IPS-NIHi11 (cell line): ENCODE measurements at regions not wholly inside any gene's neighbourhood (a gene's known extent, or its start where the extent isn't known, plus 50 kb on each side); places are given as distances from the start of the nearest gene placed in this dataset.

Experiments used
- DNase-seq: peaks from one replicate; pipeline ENCODE4 v3.0.0; 2012; ENCODE audit warnings: mixed read lengths, low spot score

GRCh38 chr12:47560415-47560814 is 145.4 kb downstream of the RPAP3 start:
- DNase-seq = no peak

GRCh38 chr12:47558625-47559345 is 147.0 kb downstream of the RPAP3 start:
- no peak for DNase-seq

GRCh38 chr12:47557386-47557785 is 148.4 kb downstream of the RPAP3 start:
- no peak for DNase-seq

GRCh38 chr12:47556261-47557030 is 149.4 kb downstream of the RPAP3 start:
- no peak for DNase-seq

- no peak for DNase-seq
Measured at GRCh38 chr12:47554046-47554653, 151.7 kb downstream of the RPAP3 start.

- DNase-seq = no peak
Measured at GRCh38 chr12:47553266-47553665, 152.6 kb downstream of the RPAP3 start.

- DNase-seq = no peak
Measured at GRCh38 chr12:47551426-47551851, 154.4 kb downstream of the RPAP3 start.

- no peak for DNase-seq
Measured at GRCh38 chr12:47549258-47549657, 156.6 kb downstream of the RPAP3 start.

- DNase-seq = no peak
Measured at GRCh38 chr12:47548401-47548800, 157.4 kb downstream of the RPAP3 start.

GRCh38 chr12:47547077-47547476 is 158.8 kb downstream of the RPAP3 start:
- peak; percentile 33 for DNase-seq

GRCh38 chr12:47545938-47546609 is 159.8 kb downstream of the RPAP3 start:
- no peak for DNase-seq

- DNase-seq = peak; percentile 53
Measured at GRCh38 chr12:47534695-47535094, 171.1 kb downstream of the RPAP3 start.

GRCh38 chr12:47530050-47530449 is 175.8 kb downstream of the RPAP3 start:
- no peak for DNase-seq

- no peak for DNase-seq
Measured at GRCh38 chr12:47527816-47528215, 178.0 kb downstream of the RPAP3 start.

GRCh38 chr12:47520029-47520428 is 185.8 kb downstream of the RPAP3 start:
- DNase-seq = no peak

- no peak for DNase-seq
Measured at GRCh38 chr12:47517122-47517521, 188.7 kb downstream of the RPAP3 start.

GRCh38 chr12:47509398-47509851 is 196.4 kb downstream of the RPAP3 start:
- no peak for DNase-seq

GRCh38 chr12:47507221-47507620 is 198.6 kb downstream of the RPAP3 start:
- no peak for DNase-seq

- DNase-seq = no peak
Measured at GRCh38 chr12:47504775-47505446, 200.9 kb downstream of the RPAP3 start.

- no peak for DNase-seq
Measured at GRCh38 chr12:47493801-47494200, 212.0 kb downstream of the RPAP3 start.

- DNase-seq = no peak
Measured at GRCh38 chr12:47491516-47492305, 214.1 kb downstream of the RPAP3 start.
